ENCODE measurements at regions not wholly inside any gene's neighbourhood (a gene's known extent, or its start where the extent isn't known, plus 50 kb on each side); places are given as distances from the start of the nearest gene placed in this dataset.
"Not testable (repeated sequence)": the region's sequence is repeated elsewhere in the genome, so short reads cannot be mapped to it uniquely, and the experiment has no call there.

DNA sequence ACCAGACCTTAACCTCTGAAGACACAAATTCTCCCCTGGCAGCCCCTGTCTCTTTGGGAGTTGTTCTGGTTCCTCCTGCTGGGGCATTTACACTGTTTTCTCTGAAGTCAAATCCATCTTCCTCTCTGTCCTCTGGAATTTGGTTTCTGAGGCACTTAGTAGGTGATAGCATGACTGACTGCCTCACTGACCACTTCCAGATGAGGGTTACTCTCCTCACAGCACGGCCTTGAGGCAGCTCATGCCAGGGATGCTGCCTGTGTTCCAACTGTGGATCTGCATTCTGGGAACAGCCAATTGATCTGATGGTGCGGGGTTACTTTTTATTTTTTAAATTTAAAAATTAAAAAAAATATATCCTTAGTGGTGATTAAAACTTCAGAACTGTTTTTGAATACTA, 140.9 kb upstream of the ROPN1 start:
- no peak for DNase-seq (ENCODE audit: extremely low read depth in 1 of 2, low read depth in 1 of 2)

DNA sequence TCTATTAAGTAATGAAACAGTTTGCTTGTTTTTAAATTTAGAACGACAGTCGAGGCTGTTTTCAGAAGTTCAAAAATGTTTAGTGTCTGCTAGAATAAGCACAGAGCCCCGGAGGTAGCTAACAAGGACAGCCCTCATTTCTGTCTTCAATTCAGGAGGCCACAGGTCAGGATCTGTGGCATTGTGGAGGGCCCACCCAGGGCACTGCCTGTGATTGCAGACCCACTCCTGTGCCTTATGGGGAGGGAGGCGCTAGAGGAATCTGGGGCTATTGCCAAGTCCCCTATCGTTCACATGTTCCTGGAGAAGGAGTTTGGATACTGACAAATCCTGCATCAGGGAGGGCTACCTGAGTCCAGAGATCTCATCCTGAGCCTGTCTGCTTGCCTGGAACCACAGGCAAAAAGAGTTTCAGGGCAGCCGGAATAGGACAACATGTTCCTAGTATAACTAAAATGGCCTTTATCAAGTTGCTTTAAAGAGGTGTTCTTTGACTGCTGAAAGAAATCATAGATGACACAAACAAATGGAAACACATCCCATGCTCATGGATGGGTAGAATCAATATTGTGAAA, 141.5 kb upstream of the ROPN1 start:
- DNase-seq (ENCODE audit: extremely low read depth in 1 of 2, low read depth in 1 of 2) = no peak

DNA sequence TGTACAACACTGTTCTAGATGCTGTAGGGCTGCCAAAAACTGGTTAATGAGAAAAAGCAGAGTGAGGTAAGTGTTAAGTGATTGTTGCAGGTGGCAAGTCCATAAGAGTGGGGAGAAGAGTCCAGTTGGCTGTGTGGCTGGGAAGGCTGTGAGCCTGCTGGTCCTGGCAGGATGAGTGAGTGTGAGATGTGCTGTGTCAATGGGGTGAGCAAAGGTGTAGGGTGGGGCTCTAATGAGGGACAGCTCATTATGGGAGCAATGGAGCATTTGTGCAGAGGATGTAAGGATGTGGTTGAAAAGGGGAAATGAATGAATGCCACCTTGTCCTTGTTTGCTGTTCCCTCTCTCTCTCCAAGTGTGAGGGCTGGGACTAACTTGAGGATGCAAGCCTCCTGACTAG, 145.3 kb upstream of the ROPN1 start:
- DNase-seq (ENCODE audit: extremely low read depth in 1 of 2, low read depth in 1 of 2) = no peak

DNA sequence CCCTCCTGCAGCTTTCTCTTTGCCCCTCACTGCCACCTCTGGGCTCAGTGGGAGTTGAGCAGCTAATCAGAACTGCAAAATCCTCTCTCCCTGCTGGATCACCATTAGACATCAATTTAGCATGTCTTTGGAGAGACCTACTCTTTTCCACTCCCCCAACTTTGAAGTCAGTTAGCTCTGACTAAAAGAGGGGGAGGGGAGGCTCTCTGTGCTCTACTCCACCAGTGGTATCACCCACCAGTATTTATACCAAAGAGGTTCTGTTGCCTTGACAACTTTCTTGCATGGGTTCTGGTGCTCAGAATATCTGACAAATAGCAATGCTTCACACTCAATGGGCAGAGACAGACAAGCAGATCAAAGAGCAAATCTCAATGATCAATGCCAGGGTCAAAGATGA, 146.2 kb upstream of the ROPN1 start:
- no peak for DNase-seq (ENCODE audit: extremely low read depth in 1 of 2, low read depth in 1 of 2)

DNA sequence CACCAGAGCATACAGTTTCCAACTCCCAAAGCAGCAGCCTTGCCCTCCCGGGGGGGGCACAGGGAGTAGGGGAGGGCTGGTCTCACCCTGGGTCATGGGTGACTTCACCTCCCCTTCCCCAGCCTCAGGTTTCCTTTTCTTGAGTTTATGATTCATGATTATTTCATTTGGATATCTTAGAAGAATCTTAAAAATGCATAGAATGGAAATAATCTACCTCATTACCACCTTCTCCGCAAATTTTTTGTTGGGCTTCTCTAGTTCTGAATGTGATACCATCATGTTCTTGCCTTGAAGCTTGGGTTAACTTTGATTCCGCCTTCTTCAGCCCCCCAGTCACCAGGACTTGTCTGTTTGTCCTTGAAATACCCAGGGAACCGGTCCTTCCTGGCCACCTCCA, 148.8 kb upstream of the ROPN1 start:
- no peak for DNase-seq (ENCODE audit: extremely low read depth in 1 of 2, low read depth in 1 of 2)

DNA sequence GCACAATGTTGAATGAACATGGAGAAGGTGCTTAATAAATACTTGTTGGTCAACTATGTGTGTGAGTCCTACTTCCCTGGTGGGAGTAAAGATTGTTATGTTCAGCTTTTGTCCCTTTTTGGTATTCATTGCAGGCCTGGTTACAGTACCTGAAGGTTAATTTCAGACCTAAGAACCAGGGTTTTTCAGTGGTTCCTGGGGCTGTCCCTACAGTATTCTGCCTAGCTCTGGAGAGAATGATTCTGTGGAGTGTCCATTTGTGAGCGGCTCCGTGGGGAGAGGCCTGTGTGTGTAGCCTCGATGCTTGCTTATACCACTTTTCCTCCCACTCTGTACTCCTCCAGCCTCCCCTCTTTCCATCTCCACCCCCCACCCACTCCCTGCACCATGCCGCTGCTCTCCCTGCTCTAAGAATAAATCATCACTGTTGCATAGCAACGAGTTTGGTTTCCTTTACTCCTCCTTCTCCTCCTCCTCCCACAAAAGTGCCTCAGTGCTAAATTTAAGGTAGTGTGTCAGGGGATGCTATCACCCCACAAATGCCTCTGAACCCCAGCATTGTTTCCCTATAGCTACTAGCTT, 150.6 kb upstream of the ROPN1 start:
- DNase-seq (ENCODE audit: extremely low read depth in 1 of 2, low read depth in 1 of 2) = no peak

DNA sequence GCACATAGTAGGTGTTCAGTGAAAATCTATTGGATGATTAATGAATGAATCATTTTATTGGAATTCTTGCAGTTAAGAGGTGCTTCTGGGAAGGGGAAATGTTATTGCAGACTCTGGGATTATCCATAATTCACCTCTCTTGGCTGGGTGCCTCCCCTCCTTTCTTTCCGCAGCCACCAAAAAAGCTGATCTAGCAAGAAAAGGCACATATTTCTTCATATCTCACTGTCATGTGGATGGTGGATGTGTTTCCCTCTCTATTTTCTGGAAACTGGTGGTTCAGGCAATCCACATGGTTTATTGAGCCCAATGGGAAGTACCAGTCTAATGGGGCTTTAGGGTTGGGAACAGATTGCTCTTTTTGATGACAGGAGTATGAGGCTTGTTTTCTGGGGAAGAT, 151.1 kb upstream of the ROPN1 start:
- no peak for DNase-seq (ENCODE audit: extremely low read depth in 1 of 2, low read depth in 1 of 2)

DNA sequence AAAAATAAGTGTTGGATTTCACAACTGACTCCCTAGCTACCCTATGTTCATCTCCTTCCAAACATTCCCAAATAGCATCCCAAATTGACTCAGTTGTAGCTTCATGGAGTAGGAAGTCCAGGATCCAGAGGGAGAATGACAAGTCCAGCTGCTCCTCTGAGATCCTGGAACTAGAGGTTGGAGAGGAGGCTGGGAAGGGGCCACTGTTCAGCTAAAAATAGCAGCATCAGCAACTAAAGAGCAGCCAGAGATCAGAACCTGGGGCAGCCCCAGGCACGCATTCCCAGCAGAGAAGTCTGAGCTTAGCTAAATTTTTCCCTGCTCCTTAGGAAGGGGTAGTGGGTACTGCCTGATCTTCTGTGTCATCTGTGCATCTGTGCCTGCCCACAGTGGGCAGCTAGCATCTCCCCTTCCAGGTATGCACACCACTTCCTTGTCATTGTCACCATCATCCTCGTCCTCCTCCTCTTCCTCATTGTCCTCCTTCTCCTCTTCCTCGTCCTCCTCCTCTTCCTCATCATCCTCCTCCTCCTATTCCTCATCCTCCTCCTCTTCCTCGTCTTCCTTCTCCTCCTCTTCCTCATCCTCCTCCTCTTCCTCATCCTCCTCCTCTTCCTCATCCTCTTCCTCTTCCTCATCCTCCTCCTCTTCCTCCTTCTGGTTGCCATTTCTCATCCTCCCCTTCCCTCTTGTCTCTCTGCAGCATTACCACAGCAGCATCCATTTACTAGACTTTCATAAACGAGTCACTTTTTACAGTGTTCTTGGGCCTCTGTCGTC, 152.3 kb upstream of the ROPN1 start:
- no peak for DNase-seq (ENCODE audit: extremely low read depth in 1 of 2, low read depth in 1 of 2)

DNA sequence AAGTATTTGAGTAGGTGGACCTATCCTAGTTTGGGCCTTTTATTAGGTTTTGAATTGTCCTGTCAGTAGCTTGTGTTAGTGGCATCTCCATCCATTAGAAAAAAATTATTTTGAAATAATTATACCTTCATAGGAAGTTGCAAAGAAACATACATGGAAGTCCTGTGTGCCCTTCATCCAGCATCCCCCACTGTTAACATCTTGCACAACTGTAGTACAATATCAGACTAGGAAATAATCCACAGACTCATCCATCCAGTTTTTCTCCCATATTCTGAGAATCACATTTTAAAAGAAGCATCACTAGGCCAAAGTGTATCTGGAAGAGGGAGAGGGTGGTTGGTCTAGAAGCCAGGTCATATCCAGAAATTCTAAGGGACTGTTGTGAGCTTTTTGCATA, 155.5 kb upstream of the ROPN1 start:
- DNase-seq (ENCODE audit: extremely low read depth in 1 of 2, low read depth in 1 of 2) = no peak

DNA sequence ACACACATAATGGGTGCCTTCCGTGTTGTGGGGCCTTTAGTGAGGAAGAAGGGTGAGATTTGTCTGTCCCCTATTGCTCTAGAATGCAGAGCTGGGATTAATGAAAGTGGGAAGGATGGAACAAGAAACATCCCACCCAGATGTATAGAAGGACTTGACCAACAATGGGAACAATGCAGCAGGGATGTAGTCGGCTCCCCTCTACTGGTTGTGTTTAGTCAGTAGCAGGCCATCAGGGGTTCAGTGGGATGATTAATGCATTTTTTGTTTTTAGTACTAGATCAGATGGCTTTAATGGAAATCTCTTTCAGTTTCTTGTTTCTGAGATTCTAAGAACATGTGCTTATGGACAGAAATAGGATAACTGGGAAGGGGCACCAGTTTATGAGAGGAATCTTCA, 156.0 kb upstream of the ROPN1 start:
- DNase-seq (ENCODE audit: extremely low read depth in 1 of 2, low read depth in 1 of 2) = no peak

DNA sequence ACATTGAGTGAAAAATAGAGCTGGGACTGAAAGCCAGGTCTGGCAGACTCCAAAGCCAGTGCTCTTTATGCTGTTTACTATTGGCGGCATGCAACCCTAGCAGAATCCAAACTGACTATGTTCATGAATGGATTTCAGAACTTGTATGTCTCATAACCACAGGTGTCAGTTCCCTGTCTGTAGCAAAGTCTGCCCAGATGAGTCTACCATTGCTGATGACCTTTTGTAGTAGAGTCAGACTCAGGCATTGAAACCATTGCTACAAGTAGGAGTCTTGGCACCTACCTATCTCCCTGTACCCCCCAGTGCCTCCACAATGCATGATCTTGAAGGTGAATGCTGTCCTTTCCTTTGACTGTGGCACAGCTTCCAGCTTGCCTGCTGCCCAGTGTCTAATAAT, 157.2 kb upstream of the ROPN1 start:
- DNase-seq (ENCODE audit: extremely low read depth in 1 of 2, low read depth in 1 of 2) = no peak

DNA sequence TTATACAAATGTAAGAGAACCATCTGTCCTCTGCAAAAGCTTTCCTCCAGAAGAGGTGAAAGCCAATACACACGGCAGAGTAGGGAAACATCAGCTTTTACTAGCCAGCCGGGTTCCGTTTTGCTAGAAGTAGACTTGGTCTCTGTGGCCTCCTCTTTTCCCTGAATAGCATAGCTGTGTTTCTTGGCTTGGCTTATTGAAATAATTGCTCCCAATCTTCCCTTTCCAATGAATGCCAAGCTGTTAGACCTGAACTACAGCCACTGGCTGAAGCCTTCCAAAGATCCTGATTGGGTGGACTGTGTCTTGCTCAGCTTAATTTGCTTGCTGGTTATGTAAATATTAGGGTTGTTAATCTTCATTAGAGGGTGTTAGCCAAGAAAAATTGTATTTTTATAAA, 157.8 kb upstream of the ROPN1 start:
- DNase-seq (ENCODE audit: extremely low read depth in 1 of 2, low read depth in 1 of 2) = no peak

DNA sequence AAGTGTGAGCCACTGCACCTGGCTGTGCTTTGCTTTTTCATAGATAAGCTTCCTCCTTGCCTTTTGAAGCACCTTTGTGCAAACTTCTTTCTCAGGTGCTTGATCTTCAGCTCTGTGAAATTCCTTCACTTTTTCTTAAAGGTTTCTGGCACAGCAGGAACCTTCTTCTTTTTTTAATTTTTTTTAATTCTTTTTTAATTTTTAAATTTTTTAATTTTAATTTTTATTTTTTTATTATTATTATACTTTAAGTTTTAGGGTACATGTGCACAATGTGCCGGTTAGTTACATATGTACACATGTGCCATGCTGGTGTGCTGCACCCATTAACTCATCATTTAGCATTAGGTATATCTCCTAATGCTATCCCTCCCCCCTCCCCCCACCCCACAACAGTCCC, 161.0 kb upstream of the ROPN1 start:
- DNase-seq (ENCODE audit: extremely low read depth in 1 of 2, low read depth in 1 of 2) = not testable (repeated sequence)

DNA sequence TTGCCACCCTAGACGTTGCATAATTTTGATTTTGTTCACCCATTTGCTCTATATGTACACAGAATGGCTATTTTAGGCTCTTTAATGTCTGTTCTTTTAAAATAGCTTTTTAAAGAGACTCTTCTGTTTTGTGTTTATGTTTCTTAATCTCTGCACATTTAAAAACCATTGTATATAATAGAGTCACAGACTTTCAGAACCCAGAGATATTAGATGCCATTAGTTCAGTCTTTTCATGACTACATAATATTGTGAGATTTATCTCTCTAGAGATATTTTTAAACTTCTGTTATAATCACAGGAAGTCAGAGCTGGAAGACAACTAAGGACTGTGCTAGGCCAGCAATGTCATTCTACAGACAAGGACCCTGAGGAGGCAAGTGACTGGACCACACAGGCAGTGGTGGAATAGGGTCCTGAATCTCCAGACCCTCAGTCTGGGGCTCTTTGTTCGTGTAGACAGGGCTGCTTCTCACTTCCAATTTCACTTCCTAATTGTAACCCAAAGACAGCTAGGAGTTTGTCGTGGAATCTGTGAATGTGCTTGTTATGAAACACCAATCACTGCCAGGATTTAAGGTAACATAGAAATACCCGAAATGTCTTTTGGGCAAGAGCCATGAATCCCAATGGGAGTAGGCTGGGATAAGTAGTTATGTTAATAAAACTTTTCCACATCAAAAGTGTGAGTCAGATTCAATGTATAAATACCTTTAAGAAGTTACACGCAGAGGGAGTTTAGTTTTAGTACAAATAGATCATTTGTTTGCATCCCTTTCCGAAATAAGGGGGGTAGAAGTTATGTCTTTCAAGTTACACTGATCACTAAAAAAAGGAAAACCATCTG, 165.2 kb upstream of the ROPN1 start:
- no peak for DNase-seq (ENCODE audit: extremely low read depth in 1 of 2, low read depth in 1 of 2)

DNA sequence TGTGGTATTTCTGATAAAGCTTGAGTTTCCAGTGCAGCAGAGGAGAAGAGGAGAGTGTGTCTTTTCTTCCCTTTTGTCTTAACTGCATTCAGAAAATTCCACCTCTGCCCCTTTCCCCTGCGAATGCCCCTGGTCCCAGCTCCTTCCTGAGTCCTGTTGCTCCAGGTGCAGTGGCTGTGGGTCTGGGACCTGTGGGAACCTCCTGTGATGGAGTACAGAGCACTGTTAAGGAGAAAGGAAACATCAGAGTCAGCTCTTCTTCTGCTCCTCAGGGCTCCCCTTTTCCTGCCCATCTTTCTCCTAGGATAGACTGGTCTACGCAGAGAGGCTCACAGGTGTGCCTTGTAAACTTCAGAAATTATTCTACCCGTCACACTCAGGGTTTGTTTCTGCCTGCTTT, 165.8 kb upstream of the ROPN1 start:
- DNase-seq (ENCODE audit: extremely low read depth in 1 of 2, low read depth in 1 of 2) = no peak

DNA sequence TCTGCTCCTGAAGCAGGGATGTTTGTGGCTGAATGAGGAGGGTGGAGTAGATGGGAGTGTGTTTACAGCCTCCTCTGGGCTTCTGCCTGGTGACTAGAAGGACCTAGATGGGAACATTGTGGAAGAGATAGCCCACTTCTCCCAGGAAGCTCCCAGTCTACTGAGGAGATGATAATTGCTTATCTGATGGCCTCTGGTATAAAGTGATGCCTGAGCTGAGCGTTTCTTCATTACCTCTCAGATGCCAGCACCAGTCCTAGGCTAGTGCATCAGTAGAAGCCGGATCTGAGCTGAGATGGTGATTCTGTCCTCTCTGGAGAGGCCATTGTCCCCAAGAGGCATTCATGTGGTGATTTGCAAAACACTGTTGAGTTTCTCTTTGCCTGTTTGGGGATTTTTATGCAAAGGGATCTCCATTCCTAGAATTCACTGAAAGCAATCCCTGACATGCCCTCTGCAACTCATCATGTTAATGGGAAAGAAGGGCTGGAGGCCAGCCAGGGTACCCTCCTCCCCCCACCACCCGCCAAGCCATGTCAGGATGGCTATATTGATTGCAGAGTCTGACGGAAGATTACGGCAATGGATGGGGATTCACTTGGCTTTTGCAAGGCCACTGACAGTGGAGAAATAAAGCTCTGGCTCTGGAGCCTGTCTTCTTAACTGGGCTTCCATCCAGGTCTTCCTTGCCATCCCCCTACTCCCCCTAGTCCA, 166.4 kb upstream of the ROPN1 start:
- DNase-seq (ENCODE audit: extremely low read depth in 1 of 2, low read depth in 1 of 2) = no peak

DNA sequence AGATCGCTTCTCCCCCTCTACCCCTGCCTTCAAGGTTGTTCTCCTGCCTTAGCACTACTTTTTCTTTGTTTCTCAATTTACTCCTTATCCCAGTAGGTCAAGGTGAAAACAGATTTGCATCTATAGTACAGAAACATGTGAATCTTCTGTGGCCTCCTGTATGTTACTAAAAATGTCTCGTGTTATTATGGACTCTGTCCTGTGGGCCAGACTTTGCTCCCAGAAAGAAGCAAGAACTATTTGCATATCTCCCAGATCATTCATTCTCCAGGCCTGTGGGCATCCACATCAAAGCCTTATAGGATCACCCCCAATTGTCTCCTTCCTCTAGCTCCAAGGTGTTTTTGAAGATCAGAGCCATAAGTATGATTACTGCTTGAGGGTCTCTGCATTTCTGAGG, 169.5 kb upstream of the ROPN1 start:
- no peak for DNase-seq (ENCODE audit: extremely low read depth in 1 of 2, low read depth in 1 of 2)

DNA sequence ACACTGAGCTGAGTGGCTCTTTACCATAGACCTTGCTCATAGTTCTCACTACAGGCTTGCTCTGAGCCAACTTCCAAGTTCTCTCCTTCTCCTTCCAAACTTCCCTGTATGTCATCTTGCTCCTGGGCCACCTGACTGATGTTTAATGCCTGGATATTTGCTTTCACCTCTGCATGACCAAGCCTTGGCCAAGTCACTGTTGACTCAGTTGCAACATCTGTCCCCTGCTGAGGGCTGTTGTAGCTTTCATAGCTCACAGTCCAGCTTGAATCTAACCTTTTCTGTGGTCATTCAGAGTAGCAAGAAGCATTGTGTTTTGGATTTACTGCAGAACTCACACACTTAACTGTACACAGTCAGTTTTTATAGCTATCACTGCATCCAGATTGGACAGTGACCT, 171.8 kb upstream of the ROPN1 start:
- no peak for DNase-seq (ENCODE audit: extremely low read depth in 1 of 2, low read depth in 1 of 2)

DNA sequence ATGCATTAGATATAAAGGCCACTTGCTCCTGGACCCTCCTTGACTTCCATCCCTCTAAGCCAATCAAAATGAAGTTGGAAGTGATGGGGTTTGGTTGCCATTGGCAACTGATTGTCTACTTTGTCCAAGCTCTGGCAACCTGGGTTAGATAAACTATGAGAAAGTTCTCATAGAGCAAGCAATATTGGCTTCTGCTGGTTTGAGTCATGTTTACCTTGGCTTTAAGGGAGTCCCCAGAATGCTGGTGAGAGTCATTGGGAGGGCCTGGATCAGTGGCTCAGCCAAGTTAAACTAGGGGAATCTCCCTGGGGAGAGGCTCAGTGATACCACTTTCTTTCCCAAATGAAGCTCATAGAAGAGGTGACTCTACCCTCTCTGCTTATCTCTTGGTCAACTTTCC, 176.3 kb upstream of the ROPN1 start:
- no peak for DNase-seq (ENCODE audit: extremely low read depth in 1 of 2, low read depth in 1 of 2)

DNA sequence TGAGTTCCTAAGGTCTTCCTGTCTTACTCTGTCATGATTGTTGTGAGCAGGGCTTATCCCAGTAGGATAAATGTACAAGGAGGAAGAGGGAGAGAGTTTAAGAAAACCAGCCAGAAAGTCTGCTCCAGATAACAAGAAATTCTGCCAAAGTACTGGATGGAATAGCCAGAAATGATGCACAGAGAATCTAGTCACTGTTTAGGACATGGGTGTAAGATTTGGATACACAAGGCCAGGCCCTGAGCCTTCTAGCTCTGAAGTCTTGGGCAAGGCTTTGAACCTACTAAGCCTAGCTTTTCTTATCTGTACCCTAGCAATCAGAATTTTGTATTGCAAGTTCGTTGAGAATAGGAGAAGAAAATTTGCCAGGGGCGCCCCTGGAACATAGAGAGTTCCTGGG, 180.4 kb upstream of the ROPN1 start:
- no peak for DNase-seq (ENCODE audit: extremely low read depth in 1 of 2, low read depth in 1 of 2)

DNA sequence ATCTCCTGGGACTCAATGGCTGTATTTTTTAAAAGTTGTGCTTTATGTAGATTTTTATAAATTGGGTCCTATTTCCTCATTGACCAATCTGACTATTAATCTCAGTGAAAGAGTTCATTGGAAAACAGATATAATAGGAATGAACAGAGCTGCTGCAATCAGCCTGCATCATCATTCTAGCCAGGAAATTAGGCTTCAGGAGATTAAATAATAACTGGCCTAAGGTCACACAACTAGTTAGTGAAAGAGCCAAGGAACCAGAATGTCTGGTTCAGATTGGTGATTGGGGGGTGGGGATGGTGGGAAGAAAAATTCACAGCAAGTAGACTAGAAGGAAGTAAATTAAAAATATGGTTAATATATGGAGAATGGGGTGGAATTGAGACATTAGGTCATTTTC, 180.9 kb upstream of the ROPN1 start:
- no peak for DNase-seq (ENCODE audit: extremely low read depth in 1 of 2, low read depth in 1 of 2)
